B cell (primary cell): ENCODE measurements at regions not wholly inside any gene's neighbourhood (a gene's known extent, or its start where the extent isn't known, plus 50 kb on each side); places are given as distances from the start of the nearest gene placed in this dataset.

ENCODE experiments used
- ATAC-seq: fragments of 200-7000 bp; cut with Tn5 transposase; one replicate; pipeline ENCODE4 v1.10.0; 2021; ENCODE audit warnings: low read depth, mild to moderate bottlenecking, moderate number of reproducible peaks, moderate library complexity
- CTCF ChIA-PET: fragments of 350-600 bp; sonication (Branson Sonifier 250); formaldehyde crosslinking; loops from one replicate; lab custom pipeline; 2021; ENCODE audit warnings: antibody characterized with exemption, inconsistent platforms; lab: Charles Lee
- POLR2A ChIA-PET: fragments of 350-600 bp; sonication (Branson Sonifier 250); formaldehyde crosslinking; loops from one replicate; lab custom pipeline; 2021; ENCODE audit warnings: antibody characterized with exemption; lab: Charles Lee
- DNase-seq: peaks from one replicate; pipeline ENCODE4 v3.0.0; 2013
- H2AFZ ChIP-seq: 2 replicates; pipeline ENCODE4 v1.6.1; 2012; ENCODE audit warnings: mild to moderate bottlenecking, low read depth, low read length; ENCODE audit not compliant: insufficient read depth, poor library complexity, severe bottlenecking
- H3K27ac ChIP-seq, 2 donors: 1 replicate in 1 of 2; 2 replicates in 1 of 2; pipeline ENCODE4 v1.5.1; 2012 to 2013; ENCODE audit warnings: low read length in 2 of 2, mild to moderate bottlenecking in 2 of 2, moderate library complexity in 1 of 2
- H3K27me3 ChIP-seq, 4 experiments: fragments of 200-600 bp in 1 of 4; sonication (generic) in 1 of 4; replicated peaks in 1 of 4; 1 replicate in 2 of 4; 2 replicates in 2 of 4; pipeline versions ENCODE4 v1.6.1 to v1.7.0; 2013 to 2016; ENCODE audit warnings: low read length in 3 of 4, mild to moderate bottlenecking in 2 of 4, mixed read lengths in 1 of 4, moderate library complexity in 1 of 4; ENCODE audit not compliant: insufficient read depth in 4 of 4, control insufficient read depth in 3 of 4; ENCODE audit errors: control extremely low read depth in 1 of 4
- H3K36me3 ChIP-seq, 2 experiments: replicated peaks in 1 of 2; 1 replicate in 1 of 2; 2 replicates in 1 of 2; pipeline versions ENCODE4 v1.6.1 to v1.7.1; 2013; ENCODE audit warnings: low read length in 1 of 2; ENCODE audit not compliant: insufficient read depth in 2 of 2, control insufficient read depth in 1 of 2; ENCODE audit errors: control extremely low read depth in 1 of 2, extremely low read depth in 1 of 2
- H3K4me1 ChIP-seq, 2 donors: fragments of 200-600 bp in 1 of 2; sonication (generic) in 1 of 2; 1 replicate in 1 of 2; 2 replicates in 1 of 2; pipeline versions ENCODE4 v1.5.1 to v1.6.1; 2013 to 2017; ENCODE audit warnings: low read length in 2 of 2; ENCODE audit not compliant: control insufficient read depth in 2 of 2, insufficient read depth in 2 of 2
- H3K4me2 ChIP-seq: replicated peaks from 2 replicates; pipeline ENCODE3; 2012; ENCODE audit warnings: mild to moderate bottlenecking, low read depth, low read length; ENCODE audit not compliant: poor library complexity, severe bottlenecking
- H3K4me3 ChIP-seq, 5 experiments: fragments of 200-600 bp in 1 of 5; sonication (generic) in 1 of 5; 1 replicate in 3 of 5; 2 replicates in 2 of 5; pipeline versions ENCODE4 v1.5.1 to v1.7.0; 2011 to 2016; ENCODE audit warnings: low read length in 4 of 5, mild to moderate bottlenecking in 4 of 5, low read depth in 2 of 5, control low read depth in 1 of 5, moderate library complexity in 1 of 5; ENCODE audit not compliant: insufficient read depth in 1 of 5; ENCODE audit errors: control extremely low read depth in 1 of 5, extremely low read depth in 1 of 5
- H3K79me2 ChIP-seq: fragments of 200-600 bp; sonication (generic); one replicate; pipeline ENCODE4 v1.6.0; 2016; ENCODE audit warnings: low read length; ENCODE audit not compliant: control insufficient read depth, insufficient read depth
- H3K9ac ChIP-seq: fragments of 200-600 bp; sonication (generic); 2 replicates; pipeline ENCODE4 v1.6.1; 2017; ENCODE audit warnings: mild to moderate bottlenecking, low read length, moderate library complexity
- H3K9me3 ChIP-seq, 3 donors: one replicate each; pipeline versions ENCODE4 v1.6.1 to v1.7.1; 2013; ENCODE audit warnings: low read length in 2 of 3; ENCODE audit not compliant: control insufficient read depth in 2 of 3, insufficient read depth in 1 of 3; ENCODE audit errors: control extremely low read depth in 1 of 3
- H4K20me1 ChIP-seq: 2 replicates; pipeline ENCODE4 v1.6.0; 2012; ENCODE audit warnings: mild to moderate bottlenecking, low read length; ENCODE audit not compliant: insufficient read depth, control insufficient read depth, poor library complexity, severe bottlenecking
- H3K27ac Mint-ChIP-seq: one replicate; pipeline ENCODE4 v1.8.0; 2021; ENCODE audit warnings: mixed read lengths
- H3K27me3 Mint-ChIP-seq: one replicate; pipeline ENCODE4 v1.8.0; 2021; ENCODE audit warnings: mixed read lengths
- H3K4me1 Mint-ChIP-seq: one replicate; pipeline ENCODE4 v1.8.0; 2021; ENCODE audit warnings: mixed read lengths
- H3K4me3 Mint-ChIP-seq: one replicate; pipeline ENCODE4 v1.8.0; 2021; ENCODE audit warnings: mixed read lengths
- H3K9me3 Mint-ChIP-seq: one replicate; pipeline ENCODE4 v1.8.0; 2022; ENCODE audit warnings: mixed read lengths; ENCODE audit not compliant: insufficient read depth
- EZH2 ChIP-seq: IDR thresholded peaks from 2 replicates; pipeline ENCODE4 v1.6.1; 2012; ENCODE audit warnings: borderline replicate concordance, low read depth, mild to moderate bottlenecking, moderate library complexity, low read length; ENCODE audit not compliant: insufficient read depth, poor library complexity, severe bottlenecking
- WGBS: methylation state at CpG from one replicate; pipeline ENCODE4 v1.1.5; 2013; ENCODE audit warnings: missing lambda C conversion rate; ENCODE audit not compliant: insufficient coverage; 5-methylcytosine and 5-hydroxymethylcytosine counted together
- intact Hi-C: fragments of 100-400 bp; cut with micrococcal nuclease; formaldehyde crosslinking; loops from one replicate; pipeline ENCODE4 v1.10.0; 2022
- TF ChIP-seq, protein P1 (sequence below): fragments of 200-600 bp; IDR thresholded peaks from one replicate; pipeline ENCODE4 v1.8.0; 2022; ENCODE audit warnings: antibody characterized with exemption, mild to moderate bottlenecking

DNA sequence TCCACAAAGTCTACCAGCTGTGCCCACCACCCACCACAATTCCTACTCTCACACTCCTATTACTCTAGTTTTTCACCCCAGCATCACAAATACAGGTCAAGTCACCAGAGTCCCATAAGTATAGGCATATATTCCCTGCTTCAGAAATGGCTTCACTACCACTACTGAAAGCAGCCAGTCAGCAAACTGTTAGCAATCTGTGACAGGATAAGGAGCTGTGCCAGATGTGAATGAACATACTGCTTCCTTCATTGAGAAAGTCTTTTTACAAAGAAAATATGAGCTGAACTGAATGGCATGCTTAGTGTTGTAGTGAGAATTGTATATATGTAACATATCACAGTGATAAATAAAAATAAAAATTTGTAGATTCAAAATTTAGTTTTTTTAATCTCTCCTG, 76.8 kb downstream of the C3orf85 start:
- intact Hi-C loops, result no loop called here
- CTCF ChIA-PET, result no interaction called here
- H3K4me1 Mint-ChIP-seq, result no peaks in the 10 kb centered on the region

DNA sequence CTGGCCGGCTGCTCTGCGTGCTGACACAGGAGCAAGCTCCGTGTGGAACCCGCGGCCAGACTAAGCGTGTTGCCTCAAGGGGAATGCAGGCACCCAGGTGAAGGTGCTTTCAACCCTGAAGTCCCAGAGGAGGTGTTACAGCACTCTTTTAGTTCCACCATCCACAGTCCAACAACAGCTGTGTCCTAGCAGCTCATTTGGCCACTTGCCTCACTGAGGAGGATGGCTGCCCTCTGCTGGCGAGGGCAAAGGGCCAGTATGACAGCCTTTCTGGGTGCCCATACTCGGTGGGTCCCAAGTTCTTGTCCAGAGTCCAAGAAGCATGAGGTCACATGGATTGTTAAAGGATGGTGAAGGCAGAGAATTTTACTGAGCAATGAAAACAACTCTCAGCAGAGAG, 87.8 kb downstream of the C3orf85 start:
- ATAC-seq, result no peak
- H3K4me3 Mint-ChIP-seq, result no peak overlapping the region
- CTCF ChIA-PET, result interaction anchor here (1.6 kb wide), 1 partner anchor 200 kb away, joined by 4 read pairs; no protein-coding TSS in a partner anchor
- no peak overlapping the region for H3K9ac ChIP-seq
- H3K27me3 ChIP-seq, result no peaks in the 10 kb centered on the region
- no peaks in the 10 kb centered on the region for H4K20me1 ChIP-seq
- no peaks in the 10 kb centered on the region for H3K79me2 ChIP-seq
- no peak overlapping the region for H3K4me3 ChIP-seq
- no peak overlapping the region for H2AFZ ChIP-seq
- H3K27ac ChIP-seq, result no peak overlapping the region
- intact Hi-C loops, result no loop called here
- H3K4me1 ChIP-seq, result no peaks in the 10 kb centered on the region
- no peak overlapping the region for H3K4me2 ChIP-seq
- WGBS, result 93% methylated on average over 8 of the region's 8 CpGs
- no peaks in the 10 kb centered on the region for H3K27me3 Mint-ChIP-seq
- POLR2A ChIA-PET, result no interaction called here
- H3K4me1 Mint-ChIP-seq, result no peaks in the 10 kb centered on the region
- DNase-seq, result no peak
- no peaks in the 10 kb centered on the region for H3K36me3 ChIP-seq
- no peaks in the 10 kb centered on the region for H3K9me3 ChIP-seq
- H3K27ac Mint-ChIP-seq, result no peak overlapping the region
- TF ChIP-seq, protein P1, sequence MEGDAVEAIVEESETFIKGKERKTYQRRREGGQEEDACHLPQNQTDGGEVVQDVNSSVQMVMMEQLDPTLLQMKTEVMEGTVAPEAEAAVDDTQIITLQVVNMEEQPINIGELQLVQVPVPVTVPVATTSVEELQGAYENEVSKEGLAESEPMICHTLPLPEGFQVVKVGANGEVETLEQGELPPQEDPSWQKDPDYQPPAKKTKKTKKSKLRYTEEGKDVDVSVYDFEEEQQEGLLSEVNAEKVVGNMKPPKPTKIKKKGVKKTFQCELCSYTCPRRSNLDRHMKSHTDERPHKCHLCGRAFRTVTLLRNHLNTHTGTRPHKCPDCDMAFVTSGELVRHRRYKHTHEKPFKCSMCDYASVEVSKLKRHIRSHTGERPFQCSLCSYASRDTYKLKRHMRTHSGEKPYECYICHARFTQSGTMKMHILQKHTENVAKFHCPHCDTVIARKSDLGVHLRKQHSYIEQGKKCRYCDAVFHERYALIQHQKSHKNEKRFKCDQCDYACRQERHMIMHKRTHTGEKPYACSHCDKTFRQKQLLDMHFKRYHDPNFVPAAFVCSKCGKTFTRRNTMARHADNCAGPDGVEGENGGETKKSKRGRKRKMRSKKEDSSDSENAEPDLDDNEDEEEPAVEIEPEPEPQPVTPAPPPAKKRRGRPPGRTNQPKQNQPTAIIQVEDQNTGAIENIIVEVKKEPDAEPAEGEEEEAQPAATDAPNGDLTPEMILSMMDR, result no peak
- no peak for TF ChIP-seq EZH2
- no peaks in the 10 kb centered on the region for H3K9me3 Mint-ChIP-seq

More for the DNA sequence above, 76.8 kb downstream of the C3orf85 start:
- Histone ChIP-seq H3K4me3 (no peak overlapping the region), H3K27me3 (no peaks in the 10 kb centered on the region), H4K20me1 (no peaks in the 10 kb centered on the region), H3K36me3 (no peaks in the 10 kb centered on the region), H3K4me1 (no peaks in the 10 kb centered on the region), H3K9me3 (peaks cover 0 to 3% (median 0%) of the 10 kb centered on the region in 3 donors), H3K27ac (no peak overlapping the region), H3K4me2 (no peak overlapping the region), H3K79me2 (no peaks in the 10 kb centered on the region), H2AFZ (no peak overlapping the region), H3K9ac (no peak overlapping the region)
- DNase-seq, result no peak
- Mint-ChIP-seq H3K27me3 (no peaks in the 10 kb centered on the region), H3K4me3 (no peak overlapping the region), H3K9me3 (no peaks in the 10 kb centered on the region), H3K27ac (no peak overlapping the region)
- TF ChIP-seq, protein P1, result no peak
- no peak for TF ChIP-seq EZH2
- POLR2A ChIA-PET, result no interaction called here
- no peak for ATAC-seq
